Nephron (organoid): ENCODE measurements at regions not wholly inside any gene's neighbourhood (a gene's known extent, or its start where the extent isn't known, plus 50 kb on each side); places are given as distances from the start of the nearest gene placed in this dataset.

ENCODE experiments used
- H3K27ac Mint-ChIP-seq, 3 experiments: 2 replicates each; pipeline ENCODE4 v1.8.0; 2020; ENCODE audit warnings: mixed read lengths in 3 of 3, mild to moderate bottlenecking in 2 of 3, moderate library complexity in 1 of 3
- H3K27me3 Mint-ChIP-seq: 2 replicates; pipeline ENCODE4 v1.8.0; 2021; ENCODE audit warnings: low read depth, mild to moderate bottlenecking, moderate library complexity, mixed read lengths
- H3K36me3 Mint-ChIP-seq: 2 replicates; pipeline ENCODE4 v1.8.0; 2020; ENCODE audit warnings: low read depth, mixed read lengths
- H3K4me1 Mint-ChIP-seq: 2 replicates; pipeline ENCODE4 v1.8.0; 2020; ENCODE audit warnings: mixed read lengths
- H3K4me3 Mint-ChIP-seq, 3 experiments: 2 replicates each; pipeline ENCODE4 v1.8.0; 2020; ENCODE audit warnings: mild to moderate bottlenecking in 3 of 3, mixed read lengths in 3 of 3, moderate library complexity in 2 of 3
- H3K9me3 Mint-ChIP-seq: 2 replicates; pipeline ENCODE4 v1.8.0; 2020; ENCODE audit warnings: mixed read lengths
- TF ChIP-seq, protein P1 (sequence below), 3 experiments: fragments of 200-600 bp; sonication (generic); IDR thresholded peaks; one replicate each; pipeline ENCODE4 v1.5.0; 2021; ENCODE audit warnings: antibody characterized with exemption in 3 of 3; ENCODE audit not compliant: unreplicated experiment in 3 of 3

DNA sequence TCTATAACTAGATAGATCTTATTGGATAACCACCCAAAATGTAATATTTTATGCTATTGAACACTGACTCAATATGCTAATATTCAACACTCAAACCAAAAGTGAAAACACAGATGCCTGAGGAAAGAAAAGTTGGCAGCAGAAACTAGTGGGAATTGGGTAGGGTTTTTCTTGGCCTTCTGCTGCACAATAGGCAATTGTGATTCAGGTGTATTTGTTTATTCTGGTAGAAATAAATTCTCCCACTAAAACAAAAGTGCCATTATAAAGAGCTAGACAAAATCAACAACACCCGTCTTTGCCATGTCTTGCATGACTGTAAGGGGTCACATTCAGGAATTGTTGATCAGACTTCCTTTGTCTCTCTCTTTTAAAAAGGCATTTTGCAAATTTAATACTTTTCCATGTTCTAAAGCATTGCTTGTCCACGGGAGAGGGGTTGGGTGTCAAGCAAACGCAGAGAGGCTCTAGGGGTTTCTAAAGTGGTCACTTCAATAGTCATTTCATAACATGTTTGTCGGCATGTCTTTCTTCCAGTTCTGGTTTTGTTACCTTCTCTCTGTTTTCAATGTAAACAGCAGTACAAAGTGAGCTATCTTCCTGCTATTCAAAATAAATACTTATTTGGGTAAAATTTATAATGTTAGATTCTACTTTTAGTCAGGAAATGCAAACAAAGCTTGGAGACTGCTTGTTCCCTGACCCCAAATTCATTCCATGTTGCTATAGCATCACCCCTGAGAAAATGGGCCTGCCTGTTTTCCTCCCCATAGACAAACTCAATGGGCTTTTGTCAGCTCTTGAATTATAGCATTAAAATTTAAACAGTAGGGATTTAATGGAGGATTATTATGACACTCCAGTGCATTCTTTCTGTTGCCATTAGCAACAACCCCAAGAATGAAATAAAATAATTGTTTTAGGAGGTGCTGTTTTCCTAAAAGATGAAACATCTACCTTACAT lies 217.0 kb upstream of the CCN2 start:
- Mint-ChIP-seq H3K4me3 (no peak overlapping the region), H3K9me3 (peaks cover 7% of the 10 kb centered on the region), H3K4me1 (peaks cover 10% of the 10 kb centered on the region), H3K27me3 (no peaks in the 10 kb centered on the region), H3K36me3 (no peaks in the 10 kb centered on the region), H3K27ac (peak overlapping the region in 1 of 3 experiments; percentile 54)
- TF ChIP-seq, protein P1, sequence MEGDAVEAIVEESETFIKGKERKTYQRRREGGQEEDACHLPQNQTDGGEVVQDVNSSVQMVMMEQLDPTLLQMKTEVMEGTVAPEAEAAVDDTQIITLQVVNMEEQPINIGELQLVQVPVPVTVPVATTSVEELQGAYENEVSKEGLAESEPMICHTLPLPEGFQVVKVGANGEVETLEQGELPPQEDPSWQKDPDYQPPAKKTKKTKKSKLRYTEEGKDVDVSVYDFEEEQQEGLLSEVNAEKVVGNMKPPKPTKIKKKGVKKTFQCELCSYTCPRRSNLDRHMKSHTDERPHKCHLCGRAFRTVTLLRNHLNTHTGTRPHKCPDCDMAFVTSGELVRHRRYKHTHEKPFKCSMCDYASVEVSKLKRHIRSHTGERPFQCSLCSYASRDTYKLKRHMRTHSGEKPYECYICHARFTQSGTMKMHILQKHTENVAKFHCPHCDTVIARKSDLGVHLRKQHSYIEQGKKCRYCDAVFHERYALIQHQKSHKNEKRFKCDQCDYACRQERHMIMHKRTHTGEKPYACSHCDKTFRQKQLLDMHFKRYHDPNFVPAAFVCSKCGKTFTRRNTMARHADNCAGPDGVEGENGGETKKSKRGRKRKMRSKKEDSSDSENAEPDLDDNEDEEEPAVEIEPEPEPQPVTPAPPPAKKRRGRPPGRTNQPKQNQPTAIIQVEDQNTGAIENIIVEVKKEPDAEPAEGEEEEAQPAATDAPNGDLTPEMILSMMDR (IDR thresholded peaks at IDR 0.05; ENCODE audit: unreplicated experiment in 3 of 3) = no peak

DNA sequence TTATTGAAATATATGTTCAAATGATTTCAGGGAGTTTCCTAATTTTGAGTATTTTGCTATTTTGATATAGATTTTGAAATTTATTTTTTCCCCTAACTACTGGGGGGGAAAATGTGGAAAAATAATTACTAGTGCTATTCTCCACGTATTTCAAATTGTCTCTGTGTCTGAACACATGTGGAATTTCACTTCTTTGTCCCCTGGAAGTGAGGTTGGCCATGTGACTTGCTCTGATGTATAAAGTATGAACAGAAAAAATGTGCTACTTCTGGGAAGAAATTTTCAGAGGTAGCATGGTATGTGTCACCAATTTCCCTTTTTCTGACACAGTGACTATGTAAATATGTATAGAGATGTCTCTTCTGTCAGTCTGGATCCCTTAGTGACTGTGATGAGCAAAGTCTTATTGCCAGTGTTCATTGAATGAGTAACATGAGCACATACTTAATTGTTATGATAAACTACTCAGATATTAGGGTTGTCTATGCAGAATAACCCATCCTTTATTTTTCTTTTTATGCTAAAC lies 215.4 kb upstream of the CCN2 start:
- Mint-ChIP-seq H3K4me1 (peaks cover 10% of the 10 kb centered on the region), H3K4me3 (no peak overlapping the region), H3K36me3 (no peaks in the 10 kb centered on the region), H3K27ac (no peak overlapping the region), H3K27me3 (no peaks in the 10 kb centered on the region), H3K9me3 (peaks cover 7% of the 10 kb centered on the region)
- TF ChIP-seq, protein P1 (IDR thresholded peaks at IDR 0.05; ENCODE audit: unreplicated experiment in 3 of 3) = no peak

DNA sequence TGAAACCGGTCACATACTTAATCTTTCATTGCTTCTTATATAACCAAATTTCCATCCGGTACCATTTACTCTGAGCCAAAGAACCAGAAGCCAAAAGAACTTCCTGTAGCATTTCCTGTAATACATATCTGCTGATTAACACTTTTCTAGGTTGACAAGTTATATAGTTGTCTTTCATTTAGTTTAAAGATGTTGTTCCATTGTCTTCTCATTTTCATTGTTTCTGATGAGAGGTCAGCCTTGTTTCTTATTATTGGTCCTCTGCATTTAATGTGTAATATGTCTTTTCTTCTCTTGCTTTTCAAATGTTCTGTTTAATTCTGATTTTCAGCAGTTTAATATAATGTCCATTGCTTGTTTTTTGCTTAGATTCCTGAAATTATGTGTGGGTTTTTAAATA lies 214.5 kb upstream of the CCN2 start:
- peaks cover 10% of the 10 kb centered on the region for H3K4me1 Mint-ChIP-seq
- no peaks in the 10 kb centered on the region for H3K36me3 Mint-ChIP-seq
- H3K9me3 Mint-ChIP-seq = peaks cover 7% of the 10 kb centered on the region
- H3K4me3 Mint-ChIP-seq = no peak overlapping the region
- TF ChIP-seq, protein P1 (IDR thresholded peaks at IDR 0.05; ENCODE audit: unreplicated experiment in 3 of 3) = no peak
- H3K27me3 Mint-ChIP-seq = no peaks in the 10 kb centered on the region
- no peak overlapping the region for H3K27ac Mint-ChIP-seq

- H3K27me3 Mint-ChIP-seq = no peaks in the 10 kb centered on the region
- H3K27ac Mint-ChIP-seq = no peak overlapping the region
Measured at GRCh38 chr6:132161283-132161682, 210.1 kb upstream of the CCN2 start.

DNA sequence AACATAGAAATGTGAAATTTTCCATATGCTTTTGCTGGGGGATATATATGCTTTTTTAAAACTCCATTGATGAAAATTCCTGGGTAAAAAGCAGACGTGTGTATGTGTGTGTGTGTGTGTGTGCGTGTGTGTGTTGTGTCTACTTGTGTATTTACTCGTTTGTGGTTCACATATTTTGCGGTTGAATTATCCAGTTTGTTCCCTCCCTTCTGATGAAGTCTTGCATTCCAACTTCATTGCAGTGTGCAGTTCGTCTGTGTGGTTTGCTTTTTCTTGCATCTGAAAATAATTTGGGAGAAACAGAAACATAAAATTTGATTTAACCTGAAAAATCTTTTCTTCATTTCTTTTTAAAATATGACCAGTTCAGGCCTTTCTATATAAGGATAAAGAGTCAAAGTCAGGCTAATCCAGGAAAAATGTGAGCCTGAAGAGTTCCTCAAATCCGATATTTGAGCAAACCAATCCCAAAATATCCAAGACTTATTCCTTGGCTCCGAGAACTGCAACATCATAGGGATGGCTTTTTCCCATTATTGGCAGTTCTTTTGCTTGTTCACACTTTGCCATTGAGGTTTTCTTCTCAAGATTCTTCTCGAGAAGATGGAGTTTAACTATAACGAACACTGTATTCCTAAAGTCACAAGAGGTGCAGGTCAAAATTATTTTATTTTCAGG lies 202.2 kb upstream of the CCN2 start:
- TF ChIP-seq, protein P1 (IDR thresholded peaks at IDR 0.05; ENCODE audit: unreplicated experiment in 3 of 3) = no peak
- Mint-ChIP-seq H3K27me3 (no peaks in the 10 kb centered on the region), H3K36me3 (no peaks in the 10 kb centered on the region), H3K9me3 (no peaks in the 10 kb centered on the region), H3K4me1 (peaks cover 12% of the 10 kb centered on the region), H3K27ac (peak overlapping the region; percentile 79 to 92 (median 88)), H3K4me3 (no peak overlapping the region)

More at GRCh38 chr6:132161283-132161682, 210.1 kb upstream of the CCN2 start:
- Mint-ChIP-seq H3K4me3 (no peak overlapping the region), H3K9me3 (peaks cover 7% of the 10 kb centered on the region), H3K36me3 (no peaks in the 10 kb centered on the region), H3K4me1 (no peaks in the 10 kb centered on the region)
- TF ChIP-seq, protein P1 (IDR thresholded peaks at IDR 0.05; ENCODE audit: unreplicated experiment in 3 of 3) = peak; percentile 39 to 55 (median 44)
